Activated CD8-positive, alpha-beta memory T cell treated with anti-CD3 and anti-CD28 coated beads, Interleukin-2, amount 50 U/mL, for 24 hours (primary cell): ENCODE measurements at regions not wholly inside any gene's neighbourhood (a gene's known extent, or its start where the extent isn't known, plus 50 kb on each side); places are given as distances from the start of the nearest gene placed in this dataset.
"Not testable (repeated sequence)": the region's sequence is repeated elsewhere in the genome, so short reads cannot be mapped to it uniquely, and the experiment has no call there.

Source experiments
- DNase-seq: peaks from one replicate; pipeline ENCODE4 v3.0.0-alpha.2; 2020; ENCODE audit errors: extremely low read depth

DNA sequence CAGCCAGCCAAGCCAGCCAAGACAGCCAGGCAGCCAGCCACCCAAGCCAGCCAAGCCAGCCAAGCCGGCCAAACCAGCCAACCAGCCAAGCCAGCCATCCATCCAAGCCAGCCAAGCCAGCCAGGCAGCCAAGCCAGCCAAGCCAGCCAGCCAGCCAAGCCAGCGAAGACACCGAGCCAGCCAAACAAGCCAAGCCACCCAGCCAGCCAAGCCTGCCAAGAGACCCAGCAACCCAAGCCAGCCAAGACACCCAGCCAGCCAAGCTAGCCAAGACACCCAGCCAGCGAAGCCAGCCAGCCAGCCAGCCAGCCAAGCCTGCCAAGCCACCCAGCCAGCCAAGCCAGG is 318.0 kb upstream of the PLGLB2 start:
- DNase-seq: not testable (repeated sequence)

DNA sequence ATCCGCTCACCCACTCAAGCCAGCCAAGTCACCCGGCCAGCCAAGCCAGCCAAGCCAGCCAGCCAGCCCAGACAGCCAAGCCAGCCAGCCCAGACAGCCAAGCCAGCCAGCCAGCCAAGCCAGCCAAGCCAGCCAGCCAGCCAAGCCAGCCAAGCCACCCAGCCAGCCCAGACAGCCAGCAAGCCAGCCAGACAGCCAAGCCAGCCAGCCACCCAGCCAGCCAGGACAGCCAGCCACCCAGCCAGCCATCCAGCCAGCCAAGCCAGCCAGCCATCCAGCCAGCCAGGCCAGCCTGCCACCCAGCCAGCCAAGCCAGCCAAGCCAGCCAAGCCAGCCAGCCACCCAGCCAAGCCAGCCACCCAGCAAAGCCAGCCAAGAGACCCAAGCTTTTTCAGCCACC is 316.8 kb upstream of the PLGLB2 start:
- DNase-seq: not testable (repeated sequence)

DNA sequence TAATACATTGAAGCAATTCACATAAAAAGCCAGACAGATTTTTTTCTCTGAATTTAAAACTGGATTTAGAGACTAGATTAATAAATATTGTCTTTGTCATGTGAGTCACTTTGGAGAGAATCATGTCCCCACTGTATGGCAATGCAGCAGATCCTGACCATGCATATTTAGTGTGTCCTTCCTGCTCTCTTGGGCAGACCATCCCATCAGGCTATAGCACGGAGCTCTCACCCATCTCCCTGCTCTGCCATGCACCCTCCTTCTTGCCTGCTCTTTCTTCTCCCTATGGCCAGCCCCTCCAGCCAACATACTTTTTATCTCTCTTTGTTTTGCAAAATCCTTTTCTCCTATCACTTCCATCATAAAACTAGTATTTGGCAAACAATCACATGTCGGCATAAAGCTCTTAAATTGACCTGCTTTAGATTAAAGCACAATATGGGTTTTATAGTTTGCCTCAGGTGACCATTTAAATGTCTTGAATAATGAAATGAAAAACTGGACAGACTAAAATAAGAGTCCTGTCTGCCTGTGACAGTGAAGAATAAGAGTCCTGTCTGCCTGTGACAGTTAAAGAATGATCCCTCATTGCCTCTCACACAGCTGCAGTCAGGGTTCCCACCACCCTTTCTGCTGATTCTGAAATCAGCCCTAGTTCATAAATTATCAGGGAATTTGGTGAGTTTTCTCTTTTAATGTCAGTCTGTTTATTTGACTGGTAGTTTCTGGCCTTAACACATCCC is 315.0 kb upstream of the PLGLB2 start:
- DNase-seq: not testable (repeated sequence)

- DNase-seq: not testable (repeated sequence)
Observed at GRCh38 chr2:87436007-87436406, 311.9 kb upstream of the PLGLB2 start.

GRCh38 chr2:87437701-87438260 is 310.1 kb upstream of the PLGLB2 start:
- DNase-seq: not testable (repeated sequence)

GRCh38 chr2:87438780-87439454 is 309.0 kb upstream of the PLGLB2 start:
- DNase-seq: not testable (repeated sequence)

DNA sequence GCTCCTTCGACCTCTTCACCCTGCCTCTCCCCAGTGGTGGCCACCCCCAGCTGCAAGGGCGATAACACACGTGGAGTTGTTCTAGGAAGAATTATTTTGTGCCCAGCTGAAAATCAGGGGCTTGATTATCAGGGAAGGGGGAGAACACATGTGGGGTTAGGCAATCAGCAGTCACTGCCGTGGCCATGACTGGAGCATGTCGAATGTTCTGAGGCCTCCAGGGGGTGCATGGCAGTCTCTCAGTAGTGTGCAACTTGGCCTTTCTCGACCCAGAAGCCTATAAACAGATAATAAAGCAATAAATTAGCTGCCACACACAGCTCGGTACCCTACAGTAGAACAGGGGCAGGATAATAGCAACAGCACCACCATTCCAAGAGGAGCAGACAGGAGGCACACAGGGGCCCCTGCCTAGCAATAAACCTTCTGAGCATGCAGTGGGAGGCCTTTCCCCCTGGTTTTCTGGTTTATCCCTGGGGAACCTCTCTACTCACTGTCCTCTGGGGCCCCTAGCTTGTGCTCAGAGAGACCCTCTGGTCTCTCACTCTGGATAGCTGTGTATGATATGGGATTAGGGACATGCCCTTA is 308.2 kb upstream of the PLGLB2 start:
- DNase-seq: not testable (repeated sequence)

DNA sequence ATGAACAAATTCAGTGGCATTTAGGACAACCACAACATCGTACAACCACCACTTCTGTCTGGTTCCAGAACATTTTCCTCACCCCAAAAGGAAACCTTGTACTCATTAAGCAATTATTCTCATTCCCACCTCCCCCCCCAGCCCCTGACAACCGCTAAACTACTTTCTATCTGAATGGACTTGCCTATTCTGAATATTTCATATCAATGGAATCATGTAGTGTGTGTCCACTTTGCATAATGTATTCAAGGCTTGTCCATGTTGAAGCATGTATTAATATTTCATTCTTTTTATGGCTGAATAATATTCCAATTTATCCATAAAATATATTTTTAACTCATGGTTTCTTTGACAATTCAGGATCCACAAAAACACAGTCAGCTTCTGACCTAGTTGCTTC is 307.2 kb upstream of the PLGLB2 start:
- DNase-seq: not testable (repeated sequence)

- DNase-seq: not testable (repeated sequence)
Observed at GRCh38 chr2:87441375-87441774, 306.5 kb upstream of the PLGLB2 start.

GRCh38 chr2:87442983-87443577 is 304.8 kb upstream of the PLGLB2 start:
- DNase-seq: not testable (repeated sequence)

GRCh38 chr2:87444951-87445350 is 302.9 kb upstream of the PLGLB2 start:
- not testable (repeated sequence) for DNase-seq

GRCh38 chr2:87445613-87446312 is 302.1 kb upstream of the PLGLB2 start:
- DNase-seq: not testable (repeated sequence)

DNA sequence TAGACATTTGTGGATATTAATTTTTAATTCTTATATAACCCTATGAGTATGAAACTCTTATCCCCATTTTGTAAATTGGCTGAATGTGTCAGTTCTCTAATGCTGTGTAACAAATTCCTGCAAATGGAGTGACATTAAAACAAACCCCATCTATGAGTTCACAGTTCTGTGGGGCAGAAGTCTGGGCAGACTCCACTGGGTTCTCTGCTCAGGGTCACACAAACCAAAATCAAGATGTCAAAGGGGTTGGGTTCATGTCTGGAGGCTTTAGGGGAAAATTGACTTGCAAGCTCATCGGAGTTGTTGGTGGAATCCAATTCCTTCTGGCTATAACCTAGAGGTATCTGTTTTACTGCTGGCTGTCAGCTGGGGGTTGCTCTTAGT is 301.6 kb upstream of the PLGLB2 start:
- DNase-seq: not testable (repeated sequence)

DNA sequence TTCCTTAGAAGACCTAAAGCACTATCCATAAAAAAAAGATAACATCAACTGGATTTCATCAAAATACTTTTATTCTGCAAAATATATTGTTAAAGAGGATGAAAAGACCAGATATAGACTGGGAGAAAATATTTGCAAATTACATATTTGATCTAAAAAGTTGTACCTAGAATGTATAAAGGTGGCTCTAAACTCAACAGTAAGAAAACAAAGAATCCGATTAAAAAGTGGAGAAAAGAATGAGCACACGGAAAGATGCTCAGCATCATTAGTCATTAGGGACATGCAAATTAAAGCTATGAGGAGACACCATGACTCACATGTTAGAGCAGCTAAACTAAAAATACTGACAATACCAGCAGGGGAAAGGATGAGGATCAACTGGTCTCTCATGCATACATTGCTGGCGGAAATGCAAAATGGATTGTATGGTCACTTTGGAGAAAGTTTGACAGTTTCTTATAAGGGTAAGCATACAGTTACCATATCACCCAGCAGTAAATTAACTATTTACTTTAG is 298.4 kb upstream of the PLGLB2 start:
- not testable (repeated sequence) for DNase-seq

DNA sequence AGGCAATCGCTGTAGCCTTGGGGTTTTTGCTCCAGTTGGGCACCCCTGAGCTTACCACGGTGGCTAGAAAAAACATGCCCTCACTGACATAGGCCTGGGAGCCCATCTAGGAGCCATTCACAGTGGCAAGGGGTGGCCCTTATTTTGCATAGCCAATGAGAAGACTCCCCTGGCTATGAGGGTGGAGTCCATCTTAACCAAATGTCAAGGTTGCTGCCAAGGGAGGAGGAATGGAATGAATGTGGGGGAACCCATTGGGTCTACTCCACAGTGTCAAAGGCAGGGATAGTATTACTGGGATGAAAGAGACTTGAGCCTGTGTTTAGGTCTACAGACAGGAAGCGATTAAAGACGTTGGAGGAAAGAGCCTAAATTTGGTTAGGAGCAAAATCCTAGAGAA is 295.7 kb upstream of the PLGLB2 start:
- not testable (repeated sequence) for DNase-seq

DNA sequence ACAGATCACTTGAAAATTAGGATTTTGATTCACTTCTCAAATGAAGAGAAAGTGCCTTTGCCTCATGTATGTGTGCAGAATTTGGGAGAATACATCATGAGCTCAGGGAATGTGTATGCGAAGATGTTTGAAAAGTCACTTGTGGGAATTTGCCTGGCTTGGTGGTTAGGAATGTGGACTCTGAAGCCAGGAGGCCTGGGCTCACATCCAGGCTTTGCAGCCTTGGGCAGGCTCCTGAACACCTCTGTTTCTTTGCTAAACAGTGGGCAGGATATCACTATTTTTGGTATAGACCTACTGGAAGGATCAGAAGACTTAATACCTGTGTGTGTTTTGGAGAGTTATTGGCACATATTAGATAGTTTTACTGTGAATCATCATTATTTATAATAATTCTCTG is 295.0 kb upstream of the PLGLB2 start:
- not testable (repeated sequence) for DNase-seq

DNA sequence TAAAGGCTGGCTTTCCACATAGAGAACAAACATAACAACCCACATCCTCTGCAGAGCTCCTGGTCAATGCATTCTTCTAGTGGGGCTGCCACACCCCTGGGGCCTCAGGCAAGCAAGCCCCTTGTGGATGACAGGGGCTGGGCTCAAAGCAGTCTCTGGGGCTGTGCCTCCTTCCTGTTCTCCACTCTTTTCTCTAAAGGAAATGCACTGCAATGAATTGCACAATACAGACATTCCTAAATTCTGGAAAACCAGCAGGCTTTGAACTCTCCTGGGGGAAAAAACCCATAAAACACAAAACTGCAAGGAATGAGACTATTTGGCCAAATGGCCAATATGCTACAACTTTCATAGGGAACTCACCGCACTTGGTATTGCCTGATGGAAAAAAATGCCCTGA is 293.9 kb upstream of the PLGLB2 start:
- DNase-seq: not testable (repeated sequence)

DNA sequence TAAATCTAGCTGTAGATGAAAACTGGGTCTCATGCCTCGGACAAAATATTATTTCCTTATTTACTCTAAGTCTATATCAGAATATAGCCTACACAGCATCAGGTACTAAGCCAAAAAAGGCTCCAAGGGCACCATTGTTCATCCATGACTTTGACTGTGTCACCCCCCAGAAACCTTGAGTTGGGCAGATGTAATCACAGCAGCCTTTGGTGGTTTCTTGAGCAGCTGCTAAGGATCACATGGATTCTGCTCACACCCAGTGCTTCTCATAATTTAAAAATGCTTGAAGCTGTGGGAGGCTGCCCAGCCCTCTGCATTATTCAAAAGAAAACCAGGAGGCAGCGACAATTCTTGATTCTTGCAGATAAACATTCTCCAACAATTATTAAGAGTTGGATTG is 293.5 kb upstream of the PLGLB2 start:
- not testable (repeated sequence) for DNase-seq

DNA sequence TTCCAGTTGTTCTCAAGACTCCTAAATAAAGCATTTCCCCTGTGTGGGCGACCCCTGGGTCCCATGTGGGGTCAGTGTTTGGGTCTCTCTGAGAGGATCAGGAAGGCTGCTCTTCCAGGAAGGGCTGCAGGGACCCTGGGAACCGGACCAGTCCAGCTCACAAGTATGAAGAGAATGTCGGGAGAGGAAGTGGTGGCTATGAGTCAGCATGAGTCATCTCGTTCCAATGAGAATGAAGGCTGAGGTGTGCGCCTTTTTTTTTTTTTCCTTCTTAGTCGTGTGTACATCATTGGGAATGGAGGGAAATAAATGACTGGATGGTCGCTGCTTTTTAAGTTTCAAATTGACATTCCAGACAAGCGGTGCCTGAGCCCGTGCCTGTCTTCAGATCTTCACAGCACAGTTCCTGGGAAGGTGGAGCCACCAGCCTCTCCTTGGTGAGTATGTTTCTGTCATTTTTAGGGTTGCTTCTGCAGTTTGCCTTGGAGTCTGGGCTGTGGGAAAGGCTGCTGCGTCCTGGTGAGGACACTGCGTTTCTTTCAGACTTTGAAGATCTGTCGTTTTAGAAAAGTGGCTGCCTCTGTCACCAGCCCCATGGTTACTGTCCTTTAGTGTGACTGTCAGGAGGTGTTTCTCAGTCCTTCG is 292.6 kb upstream of the PLGLB2 start:
- not testable (repeated sequence) for DNase-seq

DNA sequence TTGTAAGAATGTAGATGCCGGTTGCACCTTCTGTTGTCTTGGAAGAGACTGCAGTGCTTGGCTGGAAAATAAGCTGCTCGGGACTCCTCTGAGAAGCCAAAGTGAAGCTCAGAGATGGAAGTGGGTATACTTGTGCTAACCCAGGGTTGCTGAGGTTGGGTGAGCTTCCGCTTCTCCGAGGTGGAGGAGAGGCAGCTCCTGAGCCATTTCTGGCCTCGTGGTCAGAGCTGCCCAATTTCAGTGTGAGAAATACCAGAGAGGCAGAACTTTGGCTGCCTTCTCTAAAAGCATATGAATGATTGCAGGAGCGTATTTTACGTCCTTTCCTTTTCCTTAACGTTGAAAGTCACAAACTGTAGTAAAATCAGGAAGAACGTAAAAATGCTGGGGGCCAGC is 292.0 kb upstream of the PLGLB2 start:
- not testable (repeated sequence) for DNase-seq
